Peyer's patch (tissue), 4 donors: ENCODE measurements at regions not wholly inside any gene's neighbourhood (a gene's known extent, or its start where the extent isn't known, plus 50 kb on each side); places are given as distances from the start of the nearest gene placed in this dataset.

Experiments used
- DNase-seq, 3 donors: peaks; one replicate each; pipeline ENCODE4 v3.0.0-alpha.2; 2017 to 2019
- H3K27ac ChIP-seq, 4 donors: fragments of 200-600 bp; sonication (generic); one replicate each; pipeline ENCODE4 v1.5.1; 2016 to 2019
- H3K27me3 ChIP-seq, 2 donors: fragments of 200-600 bp; sonication (generic); one replicate each; pipeline ENCODE4 v1.5.1; 2019
- H3K36me3 ChIP-seq, 3 donors: fragments of 200-600 bp; sonication (generic); one replicate each; pipeline ENCODE4 v1.5.1; 2016 to 2019
- H3K4me1 ChIP-seq, 4 donors: fragments of 200-600 bp; sonication (generic); one replicate each; pipeline ENCODE4 v1.5.1; 2016 to 2019
- H3K4me3 ChIP-seq, 4 donors: fragments of 200-600 bp; sonication (generic); 1 replicate in 3 of 4; 2 replicates in 1 of 4; pipeline ENCODE4 v1.5.1; 2016 to 2019; ENCODE audit warnings: mild to moderate bottlenecking in 1 of 4
- H3K9me3 ChIP-seq, 4 donors: fragments of 200-600 bp; sonication (generic); one replicate each; pipeline ENCODE4 v1.5.1; 2016 to 2019; ENCODE audit warnings: mild to moderate bottlenecking in 1 of 4
- POLR2A ChIP-seq, 2 donors: fragments of 450-650 bp; IDR thresholded peaks; one replicate each; pipeline ENCODE4 v1.5.1; 2017; ENCODE audit warnings: antibody characterized with exemption in 2 of 2, mild to moderate bottlenecking in 2 of 2, moderate library complexity in 2 of 2
- TF ChIP-seq, protein P1 (sequence below), 6 experiments: fragments of 450-650 bp in 4 of 6; fragments of 200-600 bp in 2 of 6; sonication (generic) in 1 of 6; IDR thresholded peaks; one replicate each; pipeline ENCODE4 v1.5.1; 2017 to 2019; ENCODE audit warnings: antibody characterized with exemption in 6 of 6, mild to moderate bottlenecking in 3 of 6, moderate library complexity in 1 of 6

DNA sequence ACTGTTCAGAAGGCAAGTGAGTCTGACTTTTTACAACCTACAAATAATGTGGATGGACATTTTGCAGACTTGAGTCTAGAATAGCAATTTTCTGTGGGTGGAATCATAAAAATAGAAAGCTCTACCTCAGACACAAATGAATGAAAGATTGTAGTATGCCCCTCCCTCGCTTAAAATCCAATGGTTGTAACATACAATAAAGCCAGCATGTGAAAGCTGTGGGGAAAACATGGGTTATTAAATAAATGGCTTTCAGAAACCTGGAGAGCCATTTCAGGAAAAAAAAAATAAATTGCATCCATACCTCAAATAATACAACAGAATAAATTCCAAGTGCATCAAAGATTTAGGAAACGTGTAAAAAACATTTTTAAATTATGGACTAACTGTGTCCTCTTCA is 123.1 kb upstream of the MON1B start:
- H3K27me3 ChIP-seq, result no peaks in the 10 kb centered on the region
- no peaks in the 10 kb centered on the region for H3K4me1 ChIP-seq
- H3K9me3 ChIP-seq, result no peaks in the 10 kb centered on the region
- H3K27ac ChIP-seq, result no peak overlapping the region
- TF ChIP-seq, protein P1, sequence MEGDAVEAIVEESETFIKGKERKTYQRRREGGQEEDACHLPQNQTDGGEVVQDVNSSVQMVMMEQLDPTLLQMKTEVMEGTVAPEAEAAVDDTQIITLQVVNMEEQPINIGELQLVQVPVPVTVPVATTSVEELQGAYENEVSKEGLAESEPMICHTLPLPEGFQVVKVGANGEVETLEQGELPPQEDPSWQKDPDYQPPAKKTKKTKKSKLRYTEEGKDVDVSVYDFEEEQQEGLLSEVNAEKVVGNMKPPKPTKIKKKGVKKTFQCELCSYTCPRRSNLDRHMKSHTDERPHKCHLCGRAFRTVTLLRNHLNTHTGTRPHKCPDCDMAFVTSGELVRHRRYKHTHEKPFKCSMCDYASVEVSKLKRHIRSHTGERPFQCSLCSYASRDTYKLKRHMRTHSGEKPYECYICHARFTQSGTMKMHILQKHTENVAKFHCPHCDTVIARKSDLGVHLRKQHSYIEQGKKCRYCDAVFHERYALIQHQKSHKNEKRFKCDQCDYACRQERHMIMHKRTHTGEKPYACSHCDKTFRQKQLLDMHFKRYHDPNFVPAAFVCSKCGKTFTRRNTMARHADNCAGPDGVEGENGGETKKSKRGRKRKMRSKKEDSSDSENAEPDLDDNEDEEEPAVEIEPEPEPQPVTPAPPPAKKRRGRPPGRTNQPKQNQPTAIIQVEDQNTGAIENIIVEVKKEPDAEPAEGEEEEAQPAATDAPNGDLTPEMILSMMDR (IDR thresholded peaks at IDR 0.05), result no peak
- no peak for TF ChIP-seq POLR2A (IDR thresholded peaks at IDR 0.05)
- H3K4me3 ChIP-seq, result no peak overlapping the region
- no peaks in the 10 kb centered on the region for H3K36me3 ChIP-seq
- DNase-seq, result no peak

DNA sequence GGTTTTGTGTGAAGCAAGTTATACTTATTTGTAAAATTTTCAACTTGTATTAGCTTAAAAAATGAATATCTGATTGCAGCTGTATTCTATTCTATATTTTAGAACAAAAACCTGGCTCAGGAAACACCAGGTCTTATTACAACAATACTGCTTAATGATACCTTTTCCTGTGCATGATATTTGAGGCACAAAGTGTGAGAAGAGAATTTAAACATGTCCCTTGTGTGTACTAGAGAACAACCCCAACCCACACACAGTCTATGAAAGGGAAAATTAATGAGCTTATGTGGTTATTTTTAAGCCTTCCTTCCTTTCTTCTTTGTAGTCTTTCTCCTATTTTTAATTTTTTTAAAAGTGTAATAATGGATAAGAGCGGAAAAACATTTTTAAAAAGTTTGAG is 122.6 kb upstream of the MON1B start:
- H3K9me3 ChIP-seq, result no peaks in the 10 kb centered on the region
- no peak overlapping the region for H3K4me3 ChIP-seq
- TF ChIP-seq, protein P1 (IDR thresholded peaks at IDR 0.05), result no peak
- no peak for TF ChIP-seq POLR2A (IDR thresholded peaks at IDR 0.05)
- no peak overlapping the region for H3K27ac ChIP-seq
- no peaks in the 10 kb centered on the region for H3K27me3 ChIP-seq
- no peaks in the 10 kb centered on the region for H3K36me3 ChIP-seq
- DNase-seq, result no peak
- H3K4me1 ChIP-seq, result no peaks in the 10 kb centered on the region

DNA sequence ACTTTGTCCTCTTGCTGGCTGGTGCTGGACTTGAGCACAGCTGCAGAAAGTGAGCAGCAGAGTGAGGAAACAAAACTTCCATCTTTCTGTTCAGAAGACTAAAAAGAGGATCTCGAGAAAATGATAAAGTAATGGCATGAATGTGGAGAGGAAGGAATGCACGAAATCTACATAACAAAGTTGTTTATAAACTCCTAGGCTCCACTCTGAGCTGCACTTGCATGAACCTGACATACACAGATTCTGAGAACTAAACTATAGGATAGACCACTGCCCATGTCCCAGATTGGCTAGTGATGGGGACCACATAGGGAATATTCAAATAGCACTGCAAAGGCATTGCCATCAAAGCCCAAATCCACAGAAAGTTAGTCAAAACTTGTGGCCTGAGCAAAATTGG is 121.1 kb upstream of the MON1B start:
- Histone ChIP-seq H3K4me3 (no peak overlapping the region), H3K27me3 (no peaks in the 10 kb centered on the region), H3K27ac (no peak overlapping the region), H3K4me1 (no peaks in the 10 kb centered on the region), H3K9me3 (no peaks in the 10 kb centered on the region), H3K36me3 (no peaks in the 10 kb centered on the region)
- no peak for TF ChIP-seq POLR2A (IDR thresholded peaks at IDR 0.05)
- TF ChIP-seq, protein P1 (IDR thresholded peaks at IDR 0.05), result no peak
- DNase-seq, result no peak

DNA sequence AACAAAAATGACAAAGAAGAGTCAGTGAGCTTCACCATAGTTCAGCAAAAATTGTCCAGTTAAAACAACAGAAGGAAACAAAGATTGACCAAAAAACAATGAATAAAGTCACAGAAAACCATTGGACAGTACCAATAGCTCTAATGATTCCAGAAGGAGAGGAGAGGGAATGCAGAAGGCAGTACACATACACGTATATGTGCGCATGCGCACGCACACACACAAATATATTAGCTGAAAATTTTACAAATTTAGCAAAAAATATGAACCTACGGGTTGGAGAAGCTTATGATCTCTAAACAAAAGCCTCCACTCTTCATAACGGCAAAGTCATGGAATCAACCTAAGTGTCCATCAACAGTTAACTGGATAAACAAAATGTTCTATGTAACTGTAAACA is 120.3 kb upstream of the MON1B start:
- TF ChIP-seq, protein P1 (IDR thresholded peaks at IDR 0.05), result no peak
- no peak for TF ChIP-seq POLR2A (IDR thresholded peaks at IDR 0.05)
- no peaks in the 10 kb centered on the region for H3K4me1 ChIP-seq
- H3K9me3 ChIP-seq, result no peaks in the 10 kb centered on the region
- H3K36me3 ChIP-seq, result no peaks in the 10 kb centered on the region
- H3K4me3 ChIP-seq, result no peak overlapping the region
- no peak overlapping the region for H3K27ac ChIP-seq
- no peaks in the 10 kb centered on the region for H3K27me3 ChIP-seq
- no peak for DNase-seq

DNA sequence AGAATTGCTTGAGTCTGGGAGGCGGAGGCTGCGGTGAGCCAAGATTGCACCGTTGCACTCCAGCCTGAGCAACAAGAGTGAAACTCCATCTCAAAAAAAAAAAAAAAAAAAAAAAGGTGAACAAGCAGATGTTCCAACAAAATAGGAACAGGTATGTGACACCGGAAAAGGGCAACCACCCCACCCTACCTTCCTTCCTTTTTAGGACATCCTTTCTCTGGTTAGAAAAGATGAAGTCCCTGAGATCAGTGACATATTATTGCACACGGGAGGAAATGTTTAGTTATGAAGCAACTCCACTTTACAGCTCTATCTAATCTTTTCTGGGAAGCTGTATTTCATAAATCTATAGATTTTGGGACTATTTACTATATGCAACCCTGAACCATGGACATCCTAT is 114.2 kb upstream of the MON1B start:
- Histone ChIP-seq H3K36me3 (no peaks in the 10 kb centered on the region), H3K9me3 (no peaks in the 10 kb centered on the region), H3K4me3 (no peak overlapping the region), H3K27me3 (no peaks in the 10 kb centered on the region), H3K27ac (no peak overlapping the region), H3K4me1 (no peaks in the 10 kb centered on the region)
- TF ChIP-seq POLR2A (IDR thresholded peaks at IDR 0.05), result no peak
- TF ChIP-seq, protein P1 (IDR thresholded peaks at IDR 0.05), result no peak
- no peak for DNase-seq

DNA sequence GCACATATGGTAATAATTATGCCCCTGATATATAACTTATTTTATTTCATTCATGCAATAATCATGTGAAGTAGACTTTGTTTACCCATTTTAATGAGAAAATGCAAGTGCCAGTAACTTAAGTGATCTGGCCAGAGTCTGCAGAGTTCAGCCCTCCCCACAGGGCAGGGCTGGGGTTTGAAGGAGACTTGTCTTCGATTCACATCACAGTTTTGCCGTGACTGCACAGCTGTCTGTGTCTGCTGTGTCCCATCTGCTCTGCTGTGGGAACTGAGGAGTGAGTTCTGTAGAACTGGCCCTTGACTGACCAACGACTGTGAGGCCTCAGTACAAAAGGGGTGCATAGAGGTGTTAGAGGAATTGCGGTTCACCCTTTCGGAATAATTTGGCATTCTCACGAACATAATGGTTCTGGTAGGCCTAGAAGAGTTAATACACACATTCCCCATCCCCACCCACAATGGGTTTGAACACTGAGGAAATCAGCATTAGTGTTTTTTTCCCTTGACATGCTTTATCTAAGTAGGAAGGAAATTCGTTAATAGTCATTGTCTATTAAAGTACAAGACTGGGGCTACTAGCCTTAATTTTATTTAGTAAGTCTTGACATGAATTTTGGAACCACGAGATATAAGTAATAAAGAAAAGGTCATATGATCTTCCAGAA is 113.6 kb upstream of the MON1B start:
- TF ChIP-seq, protein P1 (IDR thresholded peaks at IDR 0.05), result no peak
- TF ChIP-seq POLR2A (IDR thresholded peaks at IDR 0.05), result no peak
- Histone ChIP-seq H3K27ac (no peak overlapping the region), H3K9me3 (no peaks in the 10 kb centered on the region), H3K36me3 (no peaks in the 10 kb centered on the region), H3K4me3 (no peak overlapping the region), H3K4me1 (no peaks in the 10 kb centered on the region), H3K27me3 (no peaks in the 10 kb centered on the region)
- no peak for DNase-seq
